ENCODE measurements at regions not wholly inside any gene's neighbourhood (a gene's known extent, or its start where the extent isn't known, plus 50 kb on each side); places are given as distances from the start of the nearest gene placed in this dataset.
"Not testable (repeated sequence)": the region's sequence is repeated elsewhere in the genome, so short reads cannot be mapped to it uniquely, and the experiment has no call there.

- no peak for DNase-seq
These were observed 79.9 kb upstream of the MSX2 start for GRCh38 chr5:174644436-174644835.

DNA sequence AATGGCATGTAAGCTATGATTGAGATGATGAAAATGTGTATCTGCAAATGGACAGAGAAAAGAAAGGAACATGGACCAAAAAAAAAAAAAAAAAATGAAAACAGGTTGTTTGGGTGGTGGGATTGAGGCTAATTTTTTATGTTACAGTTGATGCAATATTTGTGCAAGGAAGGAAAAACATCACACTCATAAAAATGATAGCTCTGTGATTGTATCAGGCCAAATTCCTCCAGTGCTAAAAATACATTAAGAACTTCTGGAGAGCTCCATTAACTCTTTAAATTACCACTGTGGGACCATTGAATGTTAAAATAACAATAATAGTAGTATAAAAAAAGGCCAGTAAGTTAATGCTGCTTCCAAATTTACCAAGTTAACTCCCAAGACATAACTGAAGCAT, 79.5 kb upstream of the MSX2 start:
- no peak for DNase-seq

GRCh38 chr5:174645677-174646076, 78.7 kb upstream of the MSX2 start:
- no peak for DNase-seq

DNA sequence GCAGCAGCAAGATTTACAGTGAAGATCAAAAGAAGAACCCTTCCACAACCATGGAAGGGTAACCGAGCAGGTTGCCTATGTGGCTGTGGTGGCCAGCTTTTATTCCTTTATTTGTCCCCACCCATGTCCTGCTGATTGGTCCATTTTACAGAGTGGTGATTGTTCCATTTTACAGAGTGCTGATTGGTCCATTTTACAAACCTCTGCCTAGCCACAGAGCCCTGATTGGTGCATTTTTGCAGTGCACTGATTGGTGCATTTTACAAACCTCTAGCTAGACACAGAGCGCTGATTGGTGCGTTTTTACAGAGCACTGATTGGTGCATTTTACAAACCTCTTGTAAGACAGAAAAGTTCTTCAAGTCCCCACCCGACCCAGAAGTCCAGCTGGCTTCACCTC, 75.8 kb upstream of the MSX2 start:
- not testable (repeated sequence) for DNase-seq

DNA sequence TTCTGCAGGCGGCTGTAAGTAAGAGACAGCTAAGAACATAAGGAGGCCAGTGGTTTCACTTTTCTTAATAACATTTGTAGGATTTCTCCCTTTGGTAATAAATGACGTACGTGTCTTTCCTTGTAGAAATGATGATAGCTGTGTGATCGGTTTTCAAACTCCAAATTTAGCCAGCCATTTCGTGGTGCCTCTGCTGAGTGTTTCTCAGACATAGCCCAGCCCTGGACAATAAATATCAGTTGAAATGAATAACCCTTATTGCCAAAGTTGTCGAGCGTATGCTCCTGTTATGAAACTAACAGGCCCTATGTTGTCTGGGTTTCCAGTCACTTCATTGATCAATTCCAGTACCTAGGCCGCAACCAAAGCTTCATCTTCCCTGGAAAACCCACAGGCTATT, 75.0 kb upstream of the MSX2 start:
- no peak for DNase-seq

DNA sequence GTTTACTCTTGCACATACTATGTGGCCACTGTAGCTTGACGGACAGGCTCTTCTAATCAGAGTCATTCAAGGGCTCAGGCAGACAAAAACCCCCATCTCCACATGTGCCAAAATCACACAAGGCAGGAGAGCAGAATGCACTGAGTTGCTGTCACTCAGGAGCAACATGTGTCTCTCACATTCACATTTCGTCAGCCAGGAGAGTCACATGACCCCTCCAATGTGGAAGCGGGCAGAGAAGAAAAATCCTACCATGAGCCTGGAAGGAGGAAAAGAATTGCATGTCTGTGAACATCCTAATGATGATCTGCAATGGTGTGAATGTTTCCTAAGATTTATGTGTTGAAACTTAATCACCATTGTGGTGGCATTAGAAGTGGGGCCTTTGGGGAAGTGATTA, 69.9 kb upstream of the MSX2 start:
- DNase-seq = no peak

DNA sequence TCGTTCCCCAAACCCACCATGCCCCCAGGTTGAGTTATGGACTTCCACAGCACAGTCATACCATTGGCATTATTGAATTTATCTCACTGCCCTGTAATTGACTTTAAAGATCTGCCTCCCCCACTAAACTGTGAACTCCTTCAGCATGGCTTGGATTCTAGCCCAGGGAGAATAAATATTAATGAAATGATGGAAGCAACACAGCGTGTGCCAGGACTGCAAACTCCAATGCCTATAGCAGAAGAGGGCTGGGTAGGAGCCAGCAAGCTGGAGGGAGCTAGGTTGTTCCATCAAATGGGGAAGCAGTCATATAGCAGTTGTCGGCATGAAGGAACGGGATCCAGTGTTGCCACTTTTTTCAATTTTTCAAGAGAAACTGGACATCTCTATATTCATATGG, 69.0 kb upstream of the MSX2 start:
- no peak for DNase-seq

DNA sequence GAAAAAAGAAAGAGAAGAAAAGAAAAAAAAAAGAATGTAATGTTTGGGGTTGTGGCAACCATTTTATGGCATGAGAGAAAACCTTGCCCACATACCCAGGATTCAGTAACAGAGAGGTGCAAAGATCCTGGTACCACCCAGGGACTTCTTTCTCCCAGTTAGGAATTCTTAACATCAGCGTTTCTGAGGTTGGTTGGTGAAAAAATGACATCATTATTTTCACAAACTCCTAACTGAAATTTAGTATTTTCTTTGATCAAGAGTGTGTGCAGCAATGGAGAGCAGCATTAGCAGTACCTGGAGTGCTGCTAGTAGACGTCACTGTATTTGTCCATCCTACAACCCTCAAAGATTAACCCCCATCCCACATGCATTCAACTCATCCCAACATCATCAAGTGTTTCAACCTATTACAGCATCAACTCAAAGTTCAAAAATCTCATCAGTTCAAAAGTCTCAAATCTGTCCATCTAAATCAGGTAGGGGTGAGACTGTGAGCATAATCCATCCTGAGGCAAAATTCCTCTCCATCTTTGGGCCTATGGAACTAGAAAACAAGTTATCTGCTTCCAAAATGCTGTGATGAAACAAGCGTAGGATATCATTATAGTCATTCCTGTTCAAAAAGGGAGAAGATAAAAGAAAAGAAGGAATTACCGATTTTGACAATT, 60.1 kb upstream of the MSX2 start:
- no peak for DNase-seq

- DNase-seq = no peak
These were observed 59.0 kb upstream of the MSX2 start for GRCh38 chr5:174665347-174665746.

DNA sequence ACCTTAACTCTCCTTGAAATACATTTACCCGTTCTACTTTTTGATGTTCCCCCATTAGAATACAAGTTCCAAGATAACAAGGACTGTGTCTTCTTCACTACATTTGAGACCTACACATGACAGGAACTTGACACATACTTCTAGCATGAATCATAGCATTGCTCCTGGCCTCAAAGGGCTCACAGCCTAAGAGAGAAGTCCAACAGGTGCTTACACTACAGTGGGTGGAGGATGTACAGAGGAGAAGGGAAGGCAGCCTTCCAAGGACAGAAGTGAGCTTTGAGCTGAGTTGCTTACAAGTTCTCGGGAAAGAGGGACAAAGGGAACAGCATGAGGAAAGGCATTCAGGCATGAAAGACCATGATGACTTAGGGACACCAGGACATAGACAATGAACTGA, 56.9 kb upstream of the MSX2 start:
- DNase-seq = no peak

- no peak for DNase-seq
These were observed 56.0 kb upstream of the MSX2 start for GRCh38 chr5:174668349-174668748.

Data from left kidney (tissue), 1 donor.